Natural killer cell (primary cell): ENCODE measurements at regions not wholly inside any gene's neighbourhood (a gene's known extent, or its start where the extent isn't known, plus 50 kb on each side); places are given as distances from the start of the nearest gene placed in this dataset.

ENCODE experiments used
- ATAC-seq, 3 donors: fragments of 150-1000 bp in 2 of 3; fragments of 200-7000 bp in 1 of 3; cut with Tn5 transposase; 1 replicate in 1 of 3; 2 replicates in 2 of 3; pipeline ENCODE4 v1.10.0; 2021; ENCODE audit warnings: mild to moderate bottlenecking in 2 of 3, moderate library complexity in 2 of 3
- DNase-seq, 2 donors: peaks; one replicate each; pipeline versions ENCODE4 v3.0.0 to v3.0.0-alpha.2; 2013 to 2021; ENCODE audit warnings: mixed read lengths in 1 of 2
- H3K27ac ChIP-seq: one replicate; pipeline ENCODE4 v1.5.1; 2013; ENCODE audit warnings: mild to moderate bottlenecking, low read length
- H3K27me3 ChIP-seq: one replicate; pipeline ENCODE4 v1.6.1; 2013; ENCODE audit warnings: low read length; ENCODE audit not compliant: control insufficient read depth, insufficient read depth
- H3K36me3 ChIP-seq: one replicate; pipeline ENCODE4 v1.6.1; 2013; ENCODE audit warnings: low read length; ENCODE audit not compliant: control insufficient read depth, insufficient read depth
- H3K4me1 ChIP-seq: one replicate; pipeline ENCODE4 v1.6.1; 2013; ENCODE audit warnings: low read length; ENCODE audit not compliant: control insufficient read depth, insufficient read depth
- H3K4me3 ChIP-seq: one replicate; pipeline ENCODE4 v1.5.1; 2013; ENCODE audit warnings: low read length
- H3K9me3 ChIP-seq: one replicate; pipeline ENCODE4 v1.6.1; 2013; ENCODE audit warnings: low read length; ENCODE audit not compliant: control insufficient read depth, insufficient read depth
- H3K27ac Mint-ChIP-seq, 2 donors: one replicate each; pipeline ENCODE4 v1.8.0; 2022; ENCODE audit warnings: mild to moderate bottlenecking in 2 of 2, mixed read lengths in 2 of 2, moderate library complexity in 1 of 2
- H3K27me3 Mint-ChIP-seq, 2 donors: one replicate each; pipeline ENCODE4 v1.8.0; 2022; ENCODE audit warnings: low read depth in 2 of 2, mixed read lengths in 2 of 2
- H3K36me3 Mint-ChIP-seq: one replicate; pipeline ENCODE4 v1.8.0; 2022; ENCODE audit warnings: mixed read lengths
- H3K4me1 Mint-ChIP-seq, 2 donors: one replicate each; pipeline ENCODE4 v1.8.0; 2022; ENCODE audit warnings: mixed read lengths in 2 of 2
- H3K4me3 Mint-ChIP-seq: one replicate; pipeline ENCODE4 v1.8.0; 2022; ENCODE audit warnings: mild to moderate bottlenecking, moderate library complexity, mixed read lengths
- H3K9me3 Mint-ChIP-seq, 2 donors: one replicate each; pipeline ENCODE4 v1.8.0; 2022; ENCODE audit warnings: mixed read lengths in 2 of 2
- CTCF ChIP-seq: fragments of 200-600 bp; IDR thresholded peaks from one replicate; pipeline ENCODE4 v1.8.0; 2022; ENCODE audit warnings: antibody characterized with exemption
- WGBS: methylation state at CpG from one replicate; pipeline ENCODE4 v1.1.7; 2013; ENCODE audit warnings: missing lambda C conversion rate; ENCODE audit not compliant: insufficient coverage; 5-methylcytosine and 5-hydroxymethylcytosine counted together
- intact Hi-C: fragments of 100-400 bp; cut with micrococcal nuclease; formaldehyde crosslinking; loops from one replicate; pipeline ENCODE4 v1.14.2; 2022

GRCh38 chr10:108966411-108966810 is 956.9 kb downstream of the XPNPEP1 start:
- Mint-ChIP-seq H3K9me3 (peaks cover 6 to 8% of the 10 kb centered on the region in 2 donors), H3K4me3 (no peak overlapping the region)
- ATAC-seq, result no peak

GRCh38 chr10:108966005-108966404 is 957.3 kb downstream of the XPNPEP1 start:
- no peak for DNase-seq
- intact Hi-C loops, result no loop called here
- Histone ChIP-seq H3K36me3 (no peaks in the 10 kb centered on the region), H3K27me3 (no peaks in the 10 kb centered on the region), H3K27ac (no peak overlapping the region), H3K9me3 (no peaks in the 10 kb centered on the region), H3K4me1 (no peaks in the 10 kb centered on the region), H3K4me3 (no peak overlapping the region)
- no peaks in the 10 kb centered on the region for H3K27me3 Mint-ChIP-seq
- ATAC-seq, result no peak
- no peak overlapping the region for H3K27ac Mint-ChIP-seq
- H3K4me1 Mint-ChIP-seq, result no peaks in the 10 kb centered on the region
- peaks cover 6 to 8% of the 10 kb centered on the region in 2 donors for H3K9me3 Mint-ChIP-seq
- no peak for TF ChIP-seq CTCF
- no peak overlapping the region for H3K4me3 Mint-ChIP-seq
- no peaks in the 10 kb centered on the region for H3K36me3 Mint-ChIP-seq

More at GRCh38 chr10:108966411-108966810, 956.9 kb downstream of the XPNPEP1 start:
- H3K4me3 ChIP-seq, result no peak overlapping the region
- H3K4me1 Mint-ChIP-seq, result no peaks in the 10 kb centered on the region
- H3K27me3 ChIP-seq, result no peaks in the 10 kb centered on the region
- WGBS, result 72% methylated on average over 1 of the region's 1 CpG
- H3K27ac ChIP-seq, result no peak overlapping the region
- no peaks in the 10 kb centered on the region for H3K36me3 ChIP-seq
- no peaks in the 10 kb centered on the region for H3K27me3 Mint-ChIP-seq
- H3K4me1 ChIP-seq, result no peaks in the 10 kb centered on the region
- no peak overlapping the region for H3K27ac Mint-ChIP-seq
- no peaks in the 10 kb centered on the region for H3K9me3 ChIP-seq
- TF ChIP-seq CTCF, result no peak
- peaks cover under 1% of the 10 kb centered on the region for H3K36me3 Mint-ChIP-seq
- no peak for DNase-seq
- intact Hi-C loops, result no loop called here

- Mint-ChIP-seq H3K4me1 (no peaks in the 10 kb centered on the region), H3K4me3 (no peak overlapping the region), H3K36me3 (peaks cover 7% of the 10 kb centered on the region)
These were observed 961.1 kb downstream of the XPNPEP1 start for GRCh38 chr10:108962172-108962571.

More at GRCh38 chr10:108962172-108962571, 961.1 kb downstream of the XPNPEP1 start:
- no peak for ATAC-seq
- no peaks in the 10 kb centered on the region for H3K27me3 Mint-ChIP-seq
- H3K9me3 ChIP-seq, result no peaks in the 10 kb centered on the region
- no peaks in the 10 kb centered on the region for H3K27me3 ChIP-seq
- no peak overlapping the region for H3K27ac Mint-ChIP-seq
- no peak for TF ChIP-seq CTCF
- intact Hi-C loops, result no loop called here
- H3K27ac ChIP-seq, result no peak overlapping the region
- H3K4me3 ChIP-seq, result no peak overlapping the region
- peaks cover 2 to 8% of the 10 kb centered on the region in 2 donors for H3K9me3 Mint-ChIP-seq
- no peak for DNase-seq
- H3K36me3 ChIP-seq, result no peaks in the 10 kb centered on the region
- no peaks in the 10 kb centered on the region for H3K4me1 ChIP-seq
